ENCODE measurements at regions not wholly inside any gene's neighbourhood (a gene's known extent, or its start where the extent isn't known, plus 50 kb on each side); places are given as distances from the start of the nearest gene placed in this dataset.
"Not testable (repeated sequence)": the region's sequence is repeated elsewhere in the genome, so short reads cannot be mapped to it uniquely, and the experiment has no call there.

- H3K4me3 ChIP-seq (ENCODE audit: low read depth, low read length) = no peak overlapping the region
Measured at GRCh38 chr21:17264182-17264581, 248.7 kb upstream of the CXADR start.

GRCh38 chr21:17269760-17270159 is 243.1 kb upstream of the CXADR start:
- H3K4me3 ChIP-seq (ENCODE audit: low read depth, low read length) = no peak overlapping the region
- TF ChIP-seq CTCF (IDR thresholded peaks at IDR 0.05; ENCODE audit: borderline replicate concordance, insufficient read depth, low read depth, low read length) = no peak

More at GRCh38 chr21:17264182-17264581, 248.7 kb upstream of the CXADR start:
- no peak for TF ChIP-seq CTCF (IDR thresholded peaks at IDR 0.05; ENCODE audit: borderline replicate concordance, insufficient read depth, low read depth, low read length)

- H3K4me3 ChIP-seq (ENCODE audit: low read depth, low read length) = no peak overlapping the region
- TF ChIP-seq CTCF (IDR thresholded peaks at IDR 0.05; ENCODE audit: borderline replicate concordance, insufficient read depth, low read depth, low read length) = no peak
Measured at GRCh38 chr21:17270229-17270628, 242.6 kb upstream of the CXADR start.

GRCh38 chr21:17279663-17280062 is 233.2 kb upstream of the CXADR start:
- TF ChIP-seq CTCF (IDR thresholded peaks at IDR 0.05; ENCODE audit: borderline replicate concordance, insufficient read depth, low read depth, low read length) = no peak
- H3K4me3 ChIP-seq (ENCODE audit: low read depth, low read length) = no peak overlapping the region

- H3K4me3 ChIP-seq (ENCODE audit: low read depth, low read length) = not testable (repeated sequence)
Measured at GRCh38 chr21:17293016-17293562, 219.8 kb upstream of the CXADR start.

- TF ChIP-seq CTCF (IDR thresholded peaks at IDR 0.05; ENCODE audit: borderline replicate concordance, insufficient read depth, low read depth, low read length) = no peak
- no peak overlapping the region for H3K4me3 ChIP-seq (ENCODE audit: low read depth, low read length)
Measured at GRCh38 chr21:17295997-17296396, 216.8 kb upstream of the CXADR start.

GRCh38 chr21:17299576-17299975 is 213.3 kb upstream of the CXADR start:
- H3K4me3 ChIP-seq (ENCODE audit: low read depth, low read length) = not testable (repeated sequence)

GRCh38 chr21:17327715-17328114 is 185.1 kb upstream of the CXADR start:
- H3K4me3 ChIP-seq (ENCODE audit: low read depth, low read length) = not testable (repeated sequence)

GRCh38 chr21:17334484-17334883 is 178.4 kb upstream of the CXADR start:
- TF ChIP-seq CTCF (IDR thresholded peaks at IDR 0.05; ENCODE audit: borderline replicate concordance, insufficient read depth, low read depth, low read length) = no peak
- H3K4me3 ChIP-seq (ENCODE audit: low read depth, low read length) = no peak overlapping the region
